ENCODE measurements at regions not wholly inside any gene's neighbourhood (a gene's known extent, or its start where the extent isn't known, plus 50 kb on each side); places are given as distances from the start of the nearest gene placed in this dataset.

- no peak for DNase-seq (ENCODE audit: low spot score)
Measured at GRCh38 chr5:144076521-144077083, 93.9 kb downstream of the YIPF5 start.

GRCh38 chr5:144083185-144083584 is 87.3 kb downstream of the YIPF5 start:
- no peak for DNase-seq (ENCODE audit: low spot score)

- no peak for DNase-seq (ENCODE audit: low spot score)
Measured at GRCh38 chr5:144084971-144085370, 85.5 kb downstream of the YIPF5 start.

GRCh38 chr5:144085381-144085780 is 85.1 kb downstream of the YIPF5 start:
- no peak for DNase-seq (ENCODE audit: low spot score)

- no peak for DNase-seq (ENCODE audit: low spot score)
Measured at GRCh38 chr5:144086295-144086694, 84.2 kb downstream of the YIPF5 start.

- DNase-seq (ENCODE audit: low spot score), result no peak
Measured at GRCh38 chr5:144087576-144087975, 82.9 kb downstream of the YIPF5 start.

- no peak for DNase-seq (ENCODE audit: low spot score)
Measured at GRCh38 chr5:144088206-144089064, 82.0 kb downstream of the YIPF5 start.

- DNase-seq (ENCODE audit: low spot score), result no peak
Measured at GRCh38 chr5:144089401-144090021, 80.9 kb downstream of the YIPF5 start.

GRCh38 chr5:144092508-144092907 is 78.0 kb downstream of the YIPF5 start:
- DNase-seq (ENCODE audit: low spot score), result no peak

- no peak for DNase-seq (ENCODE audit: low spot score)
Measured at GRCh38 chr5:144093400-144093799, 77.1 kb downstream of the YIPF5 start.

GRCh38 chr5:144093868-144094267 is 76.6 kb downstream of the YIPF5 start:
- no peak for DNase-seq (ENCODE audit: low spot score)

- no peak for DNase-seq (ENCODE audit: low spot score)
Measured at GRCh38 chr5:144100702-144101101, 69.8 kb downstream of the YIPF5 start.

- DNase-seq (ENCODE audit: low spot score), result no peak
Measured at GRCh38 chr5:144101616-144102015, 68.8 kb downstream of the YIPF5 start.

GRCh38 chr5:144102361-144102760 is 68.1 kb downstream of the YIPF5 start:
- no peak for DNase-seq (ENCODE audit: low spot score)

GRCh38 chr5:144102979-144103378 is 67.5 kb downstream of the YIPF5 start:
- DNase-seq (ENCODE audit: low spot score), result no peak

GRCh38 chr5:144103611-144104485 is 66.6 kb downstream of the YIPF5 start:
- DNase-seq (ENCODE audit: low spot score), result no peak

GRCh38 chr5:144105371-144105770 is 65.1 kb downstream of the YIPF5 start:
- no peak for DNase-seq (ENCODE audit: low spot score)

GRCh38 chr5:144108131-144108530 is 62.3 kb downstream of the YIPF5 start:
- no peak for DNase-seq (ENCODE audit: low spot score)
